Astrocyte of the hippocampus (primary cell): ENCODE measurements at regions not wholly inside any gene's neighbourhood (a gene's known extent, or its start where the extent isn't known, plus 50 kb on each side); places are given as distances from the start of the nearest gene placed in this dataset.
A peak's percentile ranks its signal among the peaks of the same experiment; 100 is the strongest.
"Not testable (repeated sequence)": the region's sequence is repeated elsewhere in the genome, so short reads cannot be mapped to it uniquely, and the experiment has no call there.

Source experiments
- DNase-seq: peaks from one replicate; pipeline ENCODE4 v3.0.0; 2011; ENCODE audit warnings: low read depth, low spot score

DNA sequence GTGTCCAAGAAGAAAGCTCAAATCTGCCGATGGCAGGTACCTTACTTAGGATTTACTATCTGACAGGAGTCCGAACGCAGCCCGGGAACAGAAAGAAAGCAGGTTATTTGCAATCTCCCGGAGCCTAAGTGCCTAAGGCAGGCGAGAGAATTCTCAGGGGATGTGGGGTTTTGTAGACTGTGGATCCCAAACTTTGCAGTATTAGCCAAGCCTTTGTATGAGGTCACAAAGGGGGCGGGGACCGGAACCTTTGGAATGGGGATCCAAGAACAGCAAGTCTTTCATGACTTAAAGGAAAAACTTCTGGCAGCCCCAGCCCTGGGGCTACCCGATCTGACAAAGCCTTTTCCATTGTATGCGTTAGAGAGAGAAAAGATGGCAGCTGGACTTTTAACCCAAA lies 80.6 kb upstream of the RUBCNL start:
- DNase-seq, result not testable (repeated sequence)

DNA sequence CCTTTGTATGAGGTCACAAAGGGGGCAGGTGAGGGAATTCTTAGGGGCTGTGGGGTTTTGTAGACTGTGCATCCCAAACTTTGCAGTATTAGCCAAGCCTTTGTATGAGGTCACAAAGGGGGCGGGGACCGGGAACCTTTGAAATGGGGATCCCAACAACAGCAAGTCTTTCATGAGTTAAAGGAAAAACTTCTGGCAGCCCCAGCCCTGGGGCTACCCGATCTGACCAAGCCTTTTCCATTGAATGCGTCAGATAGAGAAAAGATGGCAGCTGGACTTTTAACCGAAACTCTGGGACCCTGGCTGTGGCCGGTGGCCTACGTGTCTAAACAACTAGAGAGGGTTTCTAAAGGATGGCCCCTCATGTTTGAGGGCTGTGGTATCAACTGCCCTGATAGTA lies 79.0 kb upstream of the RUBCNL start:
- not testable (repeated sequence) for DNase-seq

DNA sequence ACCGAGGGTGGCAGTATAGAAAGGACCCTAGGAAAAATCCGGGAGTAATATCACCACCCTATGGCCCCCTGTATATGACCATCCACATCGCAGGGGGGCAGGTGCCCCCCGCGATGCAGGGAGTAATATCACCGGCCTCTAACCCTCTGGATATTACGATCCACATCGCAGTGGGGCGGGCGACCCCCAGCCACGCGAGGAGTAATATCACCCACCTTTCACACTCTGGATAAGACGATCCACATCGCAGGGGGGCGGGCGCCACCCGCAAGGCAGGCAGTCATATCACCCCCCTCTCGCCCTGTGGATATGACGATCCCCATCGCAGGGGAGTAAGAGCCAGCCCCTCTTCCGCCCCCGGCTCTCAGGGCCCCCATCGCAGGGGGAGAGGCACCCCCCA lies 76.7 kb upstream of the RUBCNL start:
- no peak for DNase-seq

- not testable (repeated sequence) for DNase-seq
Observed at GRCh38 chr13:46460223-46460622, 73.2 kb upstream of the RUBCNL start.

DNA sequence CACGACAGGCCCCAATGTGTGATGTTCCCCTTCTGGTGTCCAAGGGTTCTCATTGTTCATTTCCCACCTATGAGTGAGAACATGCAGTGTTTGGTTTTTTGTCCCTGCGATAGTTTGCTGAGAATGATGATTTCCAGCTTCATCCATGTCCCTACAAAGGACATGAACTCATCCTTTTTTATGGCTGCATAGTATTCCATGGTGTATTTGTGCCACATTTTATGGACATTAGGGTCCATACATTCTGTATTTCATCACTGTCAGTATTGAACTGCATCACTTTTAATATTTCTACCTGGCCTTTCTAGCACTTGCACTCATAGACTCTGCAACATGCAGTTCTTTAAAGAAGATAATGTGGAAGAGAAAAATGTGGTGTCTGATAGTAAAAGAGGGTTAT lies 70.2 kb upstream of the RUBCNL start:
- DNase-seq, result not testable (repeated sequence)

DNA sequence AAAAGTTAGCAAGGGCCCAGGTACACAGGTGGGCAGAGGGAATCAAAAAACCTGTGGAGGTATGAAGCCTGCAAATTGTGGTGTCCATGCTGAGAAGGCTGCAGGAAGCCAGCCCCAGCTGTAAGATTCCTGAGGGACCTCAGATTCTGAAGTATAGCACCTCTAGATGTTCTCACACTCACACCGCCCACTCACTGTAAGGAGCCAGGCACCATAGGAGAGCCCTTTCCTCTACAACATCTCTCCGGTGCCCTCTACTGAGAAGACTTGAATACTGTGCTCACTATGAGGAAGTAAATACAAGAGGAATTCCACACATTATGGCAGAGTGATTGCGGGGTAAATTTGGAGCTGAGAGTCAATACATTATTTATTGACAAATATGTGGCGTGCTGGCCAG lies 68.9 kb upstream of the RUBCNL start:
- DNase-seq, result peak; percentile 41

- DNase-seq, result not testable (repeated sequence)
Observed at GRCh38 chr13:46451145-46451544, 64.1 kb upstream of the RUBCNL start.

DNA sequence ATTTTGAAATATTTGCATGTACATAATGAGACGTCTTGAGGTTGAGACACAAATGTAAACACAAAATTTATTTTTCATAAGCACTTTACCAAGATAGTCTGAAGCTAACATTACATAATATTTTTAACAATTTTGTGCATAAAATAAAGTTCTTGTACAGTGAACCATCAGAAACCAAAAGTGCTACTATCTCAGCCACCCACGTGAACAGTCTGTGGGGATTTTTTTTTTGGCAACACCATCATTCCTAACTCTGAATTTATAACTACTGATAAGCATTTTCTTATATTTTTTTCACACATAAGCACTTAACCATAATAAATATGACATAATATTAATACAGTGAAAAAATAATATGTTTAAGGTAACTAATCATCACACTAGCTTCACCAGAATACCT lies 62.9 kb upstream of the RUBCNL start:
- not testable (repeated sequence) for DNase-seq

- DNase-seq, result not testable (repeated sequence)
Observed at GRCh38 chr13:46448148-46448547, 61.1 kb upstream of the RUBCNL start.

DNA sequence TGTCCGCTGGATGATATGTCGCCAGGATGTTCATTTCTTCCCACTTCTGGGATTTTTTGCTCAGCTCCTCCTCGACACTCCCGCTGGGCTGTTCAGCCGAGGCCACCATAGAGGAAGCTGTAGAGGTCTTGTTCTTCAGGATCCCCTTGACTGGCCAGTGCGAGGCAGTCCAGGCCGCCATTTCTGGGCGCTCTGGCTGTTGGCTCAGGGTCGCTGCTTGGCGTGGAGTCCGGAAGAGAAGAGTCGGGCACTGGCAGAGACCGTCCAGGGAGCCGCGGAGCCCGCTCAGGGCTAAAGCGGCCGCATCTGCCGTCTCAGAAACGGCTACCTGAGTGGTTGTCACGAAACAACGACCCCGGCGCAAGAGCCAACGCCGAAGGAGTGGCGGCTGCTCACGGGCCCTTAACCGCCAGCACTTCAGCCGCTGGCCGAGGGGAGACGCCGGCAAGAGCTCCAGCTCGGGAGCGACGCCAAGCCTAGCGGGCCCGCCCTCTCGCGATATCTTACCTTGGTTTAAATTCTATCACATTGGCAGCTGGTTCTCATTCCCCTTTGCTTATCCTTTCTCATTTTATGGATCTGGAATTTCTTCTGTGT lies 50.9 kb upstream of the RUBCNL start:
- DNase-seq, result not testable (repeated sequence)
